ENCODE measurements at regions not wholly inside any gene's neighbourhood (a gene's known extent, or its start where the extent isn't known, plus 50 kb on each side); places are given as distances from the start of the nearest gene placed in this dataset.
"Not testable (repeated sequence)": the region's sequence is repeated elsewhere in the genome, so short reads cannot be mapped to it uniquely, and the experiment has no call there.

GRCh38 chr7:83306502-83306901, 143.8 kb upstream of the PCLO start:
- DNase-seq (ENCODE audit: low spot score in 2 of 2): no peak
- FAIRE-seq: no peak

GRCh38 chr7:83305027-83305426, 142.3 kb upstream of the PCLO start:
- FAIRE-seq (no peak), DNase-seq (ENCODE audit: low spot score in 2 of 2) (no peak)

GRCh38 chr7:83301416-83301815, 138.7 kb upstream of the PCLO start:
- no peak for DNase-seq (ENCODE audit: low spot score in 2 of 2)
- no peak for FAIRE-seq

- FAIRE-seq (no peak), DNase-seq (ENCODE audit: low spot score in 2 of 2) (no peak)
These were observed 127.5 kb upstream of the PCLO start for GRCh38 chr7:83290211-83290610.

GRCh38 chr7:83289419-83289993, 126.8 kb upstream of the PCLO start:
- FAIRE-seq (peak; percentile 15), DNase-seq (ENCODE audit: low spot score in 2 of 2) (no peak)

GRCh38 chr7:83280671-83281070, 118.0 kb upstream of the PCLO start:
- FAIRE-seq (no peak), DNase-seq (ENCODE audit: low spot score in 2 of 2) (no peak)

- FAIRE-seq (no peak), DNase-seq (ENCODE audit: low spot score in 2 of 2) (no peak)
These were observed 113.6 kb upstream of the PCLO start for GRCh38 chr7:83276250-83276649.

GRCh38 chr7:83273699-83274098, 111.0 kb upstream of the PCLO start:
- DNase-seq (ENCODE audit: low spot score in 2 of 2): no peak
- peak; percentile 71 for FAIRE-seq

GRCh38 chr7:83271212-83272099, 108.8 kb upstream of the PCLO start:
- DNase-seq (ENCODE audit: low spot score in 2 of 2) (peak; percentile 2 to 9), FAIRE-seq (no peak)

GRCh38 chr7:83270407-83270806, 107.7 kb upstream of the PCLO start:
- DNase-seq (ENCODE audit: low spot score in 2 of 2) (no peak), FAIRE-seq (no peak)

GRCh38 chr7:83267141-83267631, 104.5 kb upstream of the PCLO start:
- DNase-seq (ENCODE audit: low spot score in 2 of 2) (no peak), FAIRE-seq (no peak)

GRCh38 chr7:83263442-83264034, 100.9 kb upstream of the PCLO start:
- not testable (repeated sequence) for DNase-seq (ENCODE audit: low spot score in 2 of 2); FAIRE-seq

GRCh38 chr7:83259064-83259463, 96.4 kb upstream of the PCLO start:
- FAIRE-seq (no peak), DNase-seq (ENCODE audit: low spot score in 2 of 2) (no peak)

- DNase-seq (ENCODE audit: low spot score in 2 of 2) (no peak), FAIRE-seq (no peak)
These were observed 85.3 kb upstream of the PCLO start for GRCh38 chr7:83248000-83248399.

GRCh38 chr7:83219231-83219630, 56.5 kb upstream of the PCLO start:
- FAIRE-seq; DNase-seq (ENCODE audit: low spot score in 2 of 2): not testable (repeated sequence)

GRCh38 chr7:83212883-83213282, 50.2 kb upstream of the PCLO start:
- no peak for FAIRE-seq
- DNase-seq (ENCODE audit: low spot score in 2 of 2): no peak

Data from frontal cortex (tissue), 3 donors.